Activated T-helper 1 cell treated with anti-CD3 and anti-CD28 coated beads, Interleukin-12 subunit alpha, Interleukin-12 subunit beta, Interleukin-2, Interleukin-4 antibody, amounts not matched to agents 30 ng/mL and 10 ng/mL and 1 ng/mL, durations not matched to agents 14 hours and 24 hours and 36 hours (primary cell): ENCODE measurements at regions not wholly inside any gene's neighbourhood (a gene's known extent, or its start where the extent isn't known, plus 50 kb on each side); places are given as distances from the start of the nearest gene placed in this dataset.

ENCODE experiments used
- DNase-seq: peaks from one replicate; pipeline ENCODE4 v3.0.0; 2021; ENCODE audit warnings: low spot score
- H3K27ac Mint-ChIP-seq: one replicate; pipeline ENCODE4 v1.8.0; 2021; ENCODE audit warnings: mild to moderate bottlenecking, mixed read lengths
- H3K27me3 Mint-ChIP-seq: one replicate; pipeline ENCODE4 v1.8.0; 2022; ENCODE audit warnings: mild to moderate bottlenecking, moderate library complexity, mixed read lengths; ENCODE audit not compliant: insufficient read depth
- H3K36me3 Mint-ChIP-seq: one replicate; pipeline ENCODE4 v1.8.0; 2021; ENCODE audit warnings: low read depth, mixed read lengths
- H3K4me1 Mint-ChIP-seq: one replicate; pipeline ENCODE4 v1.8.0; 2021; ENCODE audit warnings: low read depth, mixed read lengths
- H3K4me3 Mint-ChIP-seq: one replicate; pipeline ENCODE4 v1.8.0; 2021; ENCODE audit warnings: mild to moderate bottlenecking, moderate library complexity, mixed read lengths
- H3K9me3 Mint-ChIP-seq: one replicate; pipeline ENCODE4 v1.8.0; 2021; ENCODE audit warnings: mixed read lengths
- intact Hi-C: fragments of 100-400 bp; cut with micrococcal nuclease; formaldehyde crosslinking; loops from one replicate; pipeline ENCODE4 v1.15.1; 2024

- Mint-ChIP-seq H3K4me3 (peak overlapping the region; percentile 24), H3K36me3 (peaks cover 10% of the 10 kb centered on the region), H3K27ac (peak overlapping the region; percentile 86), H3K27me3 (no peaks in the 10 kb centered on the region), H3K4me1 (peaks cover 59% of the 10 kb centered on the region), H3K9me3 (peaks cover 21% of the 10 kb centered on the region)
- intact Hi-C loops: loop anchor here (2.0 to 10.0 kb wide), 5 partner anchors 283 to 717 kb away; partner anchors contain the start of gene RASGRP1
- no peak for DNase-seq
These were observed 436.8 kb upstream of the THBS1 start for GRCh38 chr15:39144051-39144450.

GRCh38 chr15:39144613-39145499, 436.0 kb upstream of the THBS1 start:
- DNase-seq: no peak
- Mint-ChIP-seq H3K36me3 (peaks cover 10% of the 10 kb centered on the region), H3K4me1 (peaks cover 58% of the 10 kb centered on the region), H3K27ac (peak overlapping the region; percentile 86), H3K4me3 (peak overlapping the region; percentile 24), H3K27me3 (peaks cover 3% of the 10 kb centered on the region), H3K9me3 (peaks cover 21% of the 10 kb centered on the region)
- intact Hi-C loops: loop anchor here (2.0 to 10.0 kb wide), 5 partner anchors 282 to 718 kb away; partner anchors contain the start of gene RASGRP1

GRCh38 chr15:39145854-39146625, 434.8 kb upstream of the THBS1 start:
- no peak for DNase-seq
- no peak overlapping the region for H3K27ac Mint-ChIP-seq
- intact Hi-C loops: loop anchor here (2.0 to 10.0 kb wide), 2 partner anchors 281 to 581 kb away; partner anchors contain the start of gene RASGRP1
- peaks cover 46% of the 10 kb centered on the region for H3K4me1 Mint-ChIP-seq
- H3K9me3 Mint-ChIP-seq: peaks cover 21% of the 10 kb centered on the region
- no peak overlapping the region for H3K4me3 Mint-ChIP-seq
- H3K36me3 Mint-ChIP-seq: peaks cover 10% of the 10 kb centered on the region
- H3K27me3 Mint-ChIP-seq: peaks cover 5% of the 10 kb centered on the region

GRCh38 chr15:39149636-39150150, 431.2 kb upstream of the THBS1 start:
- Mint-ChIP-seq H3K4me1 (peaks cover 14% of the 10 kb centered on the region), H3K9me3 (peaks cover 4% of the 10 kb centered on the region), H3K36me3 (no peaks in the 10 kb centered on the region), H3K4me3 (no peak overlapping the region), H3K27me3 (peaks cover 9% of the 10 kb centered on the region), H3K27ac (no peak overlapping the region)
- DNase-seq: no peak
- intact Hi-C loops: loop anchor here (10.0 kb wide), 1 partner anchor 585 kb away; the partner anchor contains the start of gene RASGRP1

GRCh38 chr15:39151545-39151944, 429.3 kb upstream of the THBS1 start:
- Mint-ChIP-seq H3K9me3 (no peaks in the 10 kb centered on the region), H3K4me3 (no peak overlapping the region)
- intact Hi-C loops: no loop called here

GRCh38 chr15:39153058-39153714, 427.7 kb upstream of the THBS1 start:
- peaks cover 9% of the 10 kb centered on the region for H3K27me3 Mint-ChIP-seq
- no peaks in the 10 kb centered on the region for H3K4me1 Mint-ChIP-seq
- intact Hi-C loops: no loop called here
- H3K27ac Mint-ChIP-seq: no peak overlapping the region
- no peak for DNase-seq
- no peak overlapping the region for H3K4me3 Mint-ChIP-seq
- H3K36me3 Mint-ChIP-seq: no peaks in the 10 kb centered on the region
- H3K9me3 Mint-ChIP-seq: no peaks in the 10 kb centered on the region

More at GRCh38 chr15:39151545-39151944, 429.3 kb upstream of the THBS1 start:
- DNase-seq: no peak
- Mint-ChIP-seq H3K36me3 (no peaks in the 10 kb centered on the region), H3K27me3 (peaks cover 9% of the 10 kb centered on the region), H3K4me1 (no peaks in the 10 kb centered on the region), H3K27ac (no peak overlapping the region)

GRCh38 chr15:39153716-39154115, 427.2 kb upstream of the THBS1 start:
- Mint-ChIP-seq H3K27me3 (peaks cover 12% of the 10 kb centered on the region), H3K27ac (no peak overlapping the region), H3K4me3 (no peak overlapping the region), H3K9me3 (no peaks in the 10 kb centered on the region), H3K4me1 (no peaks in the 10 kb centered on the region), H3K36me3 (no peaks in the 10 kb centered on the region)
- intact Hi-C loops: no loop called here
- DNase-seq: no peak

GRCh38 chr15:39154227-39154638, 426.6 kb upstream of the THBS1 start:
- Mint-ChIP-seq H3K27me3 (peaks cover 12% of the 10 kb centered on the region), H3K27ac (no peak overlapping the region), H3K4me3 (no peak overlapping the region), H3K4me1 (no peaks in the 10 kb centered on the region), H3K9me3 (no peaks in the 10 kb centered on the region), H3K36me3 (no peaks in the 10 kb centered on the region)
- no peak for DNase-seq
- intact Hi-C loops: no loop called here

GRCh38 chr15:39154776-39155175, 426.1 kb upstream of the THBS1 start:
- Mint-ChIP-seq H3K27me3 (peaks cover 10% of the 10 kb centered on the region), H3K4me3 (no peak overlapping the region), H3K4me1 (no peaks in the 10 kb centered on the region), H3K27ac (no peak overlapping the region), H3K36me3 (no peaks in the 10 kb centered on the region), H3K9me3 (no peaks in the 10 kb centered on the region)
- DNase-seq: no peak
- intact Hi-C loops: no loop called here

GRCh38 chr15:39156166-39156565, 424.7 kb upstream of the THBS1 start:
- no peak overlapping the region for H3K27ac Mint-ChIP-seq

GRCh38 chr15:39156646-39157250, 424.1 kb upstream of the THBS1 start:
- H3K9me3 Mint-ChIP-seq: no peaks in the 10 kb centered on the region
- no peak overlapping the region for H3K4me3 Mint-ChIP-seq
- DNase-seq: no peak
- H3K36me3 Mint-ChIP-seq: no peaks in the 10 kb centered on the region
- H3K27me3 Mint-ChIP-seq: peaks cover 10% of the 10 kb centered on the region
- intact Hi-C loops: no loop called here
- no peak overlapping the region for H3K27ac Mint-ChIP-seq
- no peaks in the 10 kb centered on the region for H3K4me1 Mint-ChIP-seq

More at GRCh38 chr15:39156166-39156565, 424.7 kb upstream of the THBS1 start:
- intact Hi-C loops: no loop called here
- no peaks in the 10 kb centered on the region for H3K4me1 Mint-ChIP-seq
- DNase-seq: no peak
- H3K36me3 Mint-ChIP-seq: no peaks in the 10 kb centered on the region
- H3K27me3 Mint-ChIP-seq: peaks cover 9% of the 10 kb centered on the region
- H3K4me3 Mint-ChIP-seq: no peak overlapping the region
- no peaks in the 10 kb centered on the region for H3K9me3 Mint-ChIP-seq

GRCh38 chr15:39157882-39158281, 423.0 kb upstream of the THBS1 start:
- Mint-ChIP-seq H3K9me3 (no peaks in the 10 kb centered on the region), H3K4me1 (no peaks in the 10 kb centered on the region), H3K4me3 (no peak overlapping the region), H3K27ac (no peak overlapping the region), H3K36me3 (no peaks in the 10 kb centered on the region), H3K27me3 (peaks cover 12% of the 10 kb centered on the region)
- intact Hi-C loops: no loop called here
- no peak for DNase-seq
